ENCODE measurements at regions not wholly inside any gene's neighbourhood (a gene's known extent, or its start where the extent isn't known, plus 50 kb on each side); places are given as distances from the start of the nearest gene placed in this dataset.

- no peak for DNase-seq (ENCODE audit: low read depth in 2 of 3, low spot score in 1 of 3)
Measured at GRCh38 chr5:89437450-89438435, 554.8 kb upstream of the MEF2C start.

DNA sequence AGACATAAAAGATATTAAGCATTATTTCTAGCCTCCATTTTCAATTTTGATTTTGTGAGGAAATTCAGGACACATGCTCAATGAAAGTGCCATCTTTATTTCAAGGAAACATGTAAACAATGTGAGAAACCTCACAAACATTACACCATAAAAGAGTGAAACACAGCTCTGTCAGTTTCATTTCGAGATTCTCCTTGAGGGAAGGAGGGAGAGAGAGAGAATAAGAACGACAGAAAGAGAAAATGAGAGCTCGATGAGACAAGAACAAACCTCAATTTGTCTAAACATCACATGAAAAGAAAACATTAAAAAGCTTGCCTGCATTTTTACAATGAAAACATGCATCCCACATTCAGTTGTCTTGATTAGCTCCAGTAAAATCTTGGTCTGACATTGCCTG, 553.5 kb upstream of the MEF2C start:
- no peak for DNase-seq (ENCODE audit: low read depth in 2 of 3, low spot score in 1 of 3)

- DNase-seq (ENCODE audit: low read depth in 2 of 3, low spot score in 1 of 3) = no peak
Measured at GRCh38 chr5:89435347-89435746, 552.4 kb upstream of the MEF2C start.

DNA sequence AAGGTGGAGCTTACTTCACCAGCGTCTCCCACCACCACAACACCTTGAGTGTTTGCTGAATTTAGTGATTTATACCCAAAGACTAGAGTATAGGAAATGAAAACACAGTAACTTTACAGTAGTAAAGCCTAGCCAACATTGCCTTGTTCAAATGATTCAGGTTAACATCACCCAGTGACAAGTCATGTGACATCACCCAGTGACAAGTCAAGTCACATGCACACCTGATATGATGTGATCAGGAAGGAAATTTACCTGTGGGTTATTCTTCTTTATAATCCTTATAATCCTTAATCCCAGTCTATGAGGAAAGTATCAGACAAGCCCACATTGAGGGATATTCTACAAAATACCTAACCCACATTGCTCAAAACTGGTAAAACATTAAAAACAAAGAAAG, 545.6 kb upstream of the MEF2C start:
- no peak for DNase-seq (ENCODE audit: low read depth in 2 of 3, low spot score in 1 of 3)

- no peak for DNase-seq (ENCODE audit: low read depth in 2 of 3, low spot score in 1 of 3)
Measured at GRCh38 chr5:89425062-89425461, 542.1 kb upstream of the MEF2C start.

DNA sequence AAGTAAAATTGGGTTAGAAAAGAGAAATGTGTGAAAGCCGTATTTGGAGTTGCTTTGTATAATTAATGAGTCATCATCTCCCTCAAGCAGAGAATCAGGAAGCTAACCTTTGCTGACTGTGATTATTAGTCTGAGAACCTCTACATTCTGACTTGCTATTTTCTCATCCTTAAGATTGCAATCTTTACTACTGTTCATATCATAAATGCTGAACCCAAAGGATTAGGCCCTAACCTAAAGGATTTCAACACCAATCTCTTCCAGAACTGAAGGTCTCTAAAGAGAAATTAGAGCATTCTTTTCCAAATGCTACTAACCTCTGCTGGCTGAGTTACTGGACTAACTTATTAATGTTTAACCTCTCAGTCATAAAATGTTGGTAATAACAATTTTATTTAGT, 538.1 kb upstream of the MEF2C start:
- no peak for DNase-seq (ENCODE audit: low read depth in 2 of 3, low spot score in 1 of 3)

DNA sequence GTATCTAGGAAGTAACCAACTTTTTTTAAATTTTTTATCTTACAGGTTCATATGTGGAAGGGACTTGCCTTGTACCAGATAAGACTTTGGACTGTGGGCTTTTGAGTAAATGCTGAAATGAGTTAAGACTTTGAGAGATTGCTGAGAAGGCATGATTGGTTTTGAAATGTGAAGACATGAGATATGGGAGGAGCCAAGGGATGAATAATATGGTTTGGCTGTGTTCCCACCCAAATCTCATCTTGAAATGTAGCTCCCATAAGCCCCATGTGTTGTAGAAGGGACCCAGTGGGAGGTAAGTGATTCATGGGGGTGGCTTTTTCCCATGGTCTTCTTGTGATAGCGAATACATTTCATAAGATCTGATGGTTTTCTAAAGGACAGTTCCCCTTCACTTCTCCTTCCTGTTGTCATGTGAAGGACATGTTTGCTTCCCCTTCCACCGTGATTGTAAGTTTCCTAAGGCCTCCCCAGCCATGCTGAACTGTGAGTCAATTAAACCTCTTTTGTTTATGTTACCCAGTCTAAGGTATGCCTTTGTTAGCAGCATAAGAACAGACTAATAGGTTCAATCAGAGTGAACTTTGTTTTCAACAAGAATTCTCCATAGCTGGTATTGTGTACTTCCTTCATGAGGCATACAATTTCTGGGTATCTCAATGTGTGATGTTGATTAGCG, 535.6 kb upstream of the MEF2C start:
- no peak for DNase-seq (ENCODE audit: low read depth in 2 of 3, low spot score in 1 of 3)

GRCh38 chr5:89417990-89418389, 535.0 kb upstream of the MEF2C start:
- DNase-seq (ENCODE audit: low read depth in 2 of 3, low spot score in 1 of 3) = no peak

DNA sequence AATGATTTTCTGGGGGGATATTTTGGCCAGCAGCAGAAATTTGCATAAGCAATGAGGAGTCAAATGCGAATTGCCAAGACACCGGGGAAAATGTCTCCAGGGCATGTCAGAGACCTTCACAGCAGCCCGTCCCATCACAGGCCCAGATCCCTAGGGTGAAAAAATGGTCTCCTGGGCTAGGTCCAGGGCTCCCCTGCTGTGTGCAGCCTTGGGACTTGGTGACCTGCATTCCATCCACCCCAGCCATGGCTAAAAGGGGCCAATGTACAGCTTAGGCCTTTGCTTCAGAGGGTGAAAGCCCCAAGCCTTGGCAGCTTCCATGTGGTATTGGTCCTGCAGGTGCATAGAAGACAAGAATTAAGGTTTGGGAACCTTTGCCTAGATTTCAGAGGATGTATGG, 534.5 kb upstream of the MEF2C start:
- DNase-seq (ENCODE audit: low read depth in 2 of 3, low spot score in 1 of 3) = no peak

GRCh38 chr5:89411891-89412290, 528.9 kb upstream of the MEF2C start:
- DNase-seq (ENCODE audit: low read depth in 2 of 3, low spot score in 1 of 3) = no peak

DNA sequence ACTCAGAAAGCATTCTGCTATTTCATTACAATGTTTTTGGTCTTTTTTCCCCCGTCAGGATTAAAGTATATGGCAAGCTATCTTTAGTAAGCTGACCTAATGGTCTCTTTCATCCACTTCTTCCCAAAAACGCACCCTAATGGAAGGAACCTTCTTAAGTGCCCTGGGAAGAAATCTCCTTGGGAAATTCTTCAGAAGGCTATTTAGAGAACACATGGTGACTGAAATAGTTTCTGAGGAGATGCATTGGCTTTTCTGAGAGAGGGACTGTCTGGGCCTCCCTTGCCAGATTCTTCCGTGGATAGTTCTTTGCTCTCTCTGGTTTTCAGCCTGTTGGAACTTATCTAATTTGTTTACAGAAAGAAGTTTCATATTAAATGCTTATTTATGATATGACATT, 524.1 kb upstream of the MEF2C start:
- DNase-seq (ENCODE audit: low read depth in 2 of 3, low spot score in 1 of 3) = no peak

DNA sequence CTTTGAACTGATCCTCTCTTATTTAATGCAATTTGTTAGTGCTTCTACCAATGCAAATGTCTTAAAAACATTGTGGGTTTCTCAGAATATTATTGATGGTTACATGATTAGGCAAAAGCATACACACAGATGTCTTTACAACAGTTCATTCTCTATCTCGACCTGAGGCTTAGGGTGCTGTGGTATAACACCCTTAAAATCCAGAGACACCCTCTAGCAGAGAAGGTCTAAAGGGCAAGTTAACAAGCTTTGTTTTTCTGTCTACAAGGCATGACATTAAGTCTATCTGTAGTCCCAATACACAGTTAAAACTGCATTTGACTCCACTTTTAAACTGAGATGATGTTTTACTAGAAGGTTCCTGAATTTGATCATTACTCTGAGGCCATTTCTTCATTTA, 518.7 kb upstream of the MEF2C start:
- DNase-seq (ENCODE audit: low read depth in 2 of 3, low spot score in 1 of 3) = no peak

GRCh38 chr5:89401012-89401411, 518.0 kb upstream of the MEF2C start:
- DNase-seq (ENCODE audit: low read depth in 2 of 3, low spot score in 1 of 3) = no peak

DNA sequence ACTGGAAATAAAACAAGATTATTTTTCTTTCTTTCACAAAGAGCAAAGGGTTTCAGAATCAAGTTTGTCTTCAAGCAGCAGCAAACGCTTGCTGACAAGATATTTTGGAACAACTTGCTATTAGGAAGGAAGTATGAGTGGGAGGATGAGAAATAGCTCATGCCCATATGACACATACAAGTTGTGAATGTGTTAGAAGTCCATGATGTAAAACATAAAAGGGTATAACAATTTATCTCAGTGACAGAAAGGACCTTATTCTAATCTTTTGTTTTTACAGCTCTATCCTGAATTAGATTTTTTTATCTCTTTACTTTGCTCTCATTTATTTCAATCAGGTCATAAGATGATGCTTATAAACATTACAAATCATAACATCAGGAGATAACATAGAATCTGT, 516.6 kb upstream of the MEF2C start:
- DNase-seq (ENCODE audit: low read depth in 2 of 3, low spot score in 1 of 3) = no peak

DNA sequence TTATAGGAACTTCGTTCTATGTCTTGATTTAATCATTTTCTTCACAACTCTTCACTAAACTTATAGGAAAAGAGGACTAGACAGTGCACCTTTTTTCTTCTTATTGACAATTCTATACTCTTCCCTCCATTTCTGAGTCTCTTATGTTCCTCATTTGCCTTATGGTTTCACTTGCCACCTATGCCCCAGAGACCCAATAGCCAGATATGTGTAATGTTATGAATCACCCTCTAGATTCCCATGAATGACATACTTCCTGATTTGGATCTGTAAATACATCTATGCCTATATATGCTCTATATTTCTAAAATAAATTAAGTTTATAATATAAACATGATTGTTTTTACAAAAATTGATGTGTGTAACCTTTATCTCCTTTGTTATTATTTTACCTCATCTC, 514.1 kb upstream of the MEF2C start:
- DNase-seq (ENCODE audit: low read depth in 2 of 3, low spot score in 1 of 3) = no peak

DNA sequence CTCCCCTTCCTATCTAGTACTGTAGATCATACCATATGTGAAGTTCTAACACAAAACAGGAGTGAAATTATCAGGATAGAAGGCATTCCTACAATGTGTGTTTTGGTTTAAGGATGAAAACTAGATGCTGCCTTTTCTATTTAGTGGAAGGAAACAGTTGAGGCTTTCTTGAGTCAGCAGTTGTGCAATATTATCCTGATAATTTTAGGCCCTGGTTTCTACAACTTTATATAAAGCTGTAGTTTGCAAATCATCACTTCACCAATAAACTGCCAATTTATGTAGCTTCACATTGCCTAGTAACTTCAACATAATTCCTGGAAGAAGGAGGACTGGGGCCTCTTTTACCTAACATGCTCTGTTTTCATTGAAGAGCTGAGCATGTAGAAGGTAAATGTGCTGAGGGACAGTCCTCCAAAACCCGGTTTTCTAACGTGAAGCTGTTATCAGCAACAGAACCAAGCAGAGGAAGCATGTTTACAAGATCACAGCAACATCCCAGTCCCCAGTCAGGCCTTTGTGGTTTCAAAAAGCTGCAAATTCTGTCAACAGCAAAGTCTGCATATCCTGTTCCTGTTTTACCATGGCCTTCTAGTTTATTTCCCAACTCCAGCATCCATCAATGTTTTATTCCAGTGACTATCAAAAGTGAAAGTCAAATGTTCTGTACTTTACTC, 513.4 kb upstream of the MEF2C start:
- DNase-seq (ENCODE audit: low read depth in 2 of 3, low spot score in 1 of 3) = no peak

DNA sequence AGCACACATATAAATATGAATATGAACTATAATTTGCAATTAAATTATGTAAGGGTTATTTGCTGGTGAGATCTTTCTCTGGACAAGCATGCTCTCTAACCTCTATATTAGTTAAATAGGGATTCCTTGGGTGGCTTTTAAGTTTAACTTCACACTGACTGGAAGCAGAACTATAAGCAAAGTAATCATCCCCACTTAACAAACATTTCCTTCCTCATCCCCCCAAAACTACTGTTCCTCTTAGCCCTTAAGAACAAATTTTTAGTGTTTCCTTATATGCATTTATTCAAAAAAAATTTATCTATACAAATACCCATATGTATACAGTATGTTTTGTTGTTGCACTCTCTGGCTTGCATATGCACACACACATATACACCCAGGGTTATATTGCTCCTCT, 512.1 kb upstream of the MEF2C start:
- no peak for DNase-seq (ENCODE audit: low read depth in 2 of 3, low spot score in 1 of 3)

DNA sequence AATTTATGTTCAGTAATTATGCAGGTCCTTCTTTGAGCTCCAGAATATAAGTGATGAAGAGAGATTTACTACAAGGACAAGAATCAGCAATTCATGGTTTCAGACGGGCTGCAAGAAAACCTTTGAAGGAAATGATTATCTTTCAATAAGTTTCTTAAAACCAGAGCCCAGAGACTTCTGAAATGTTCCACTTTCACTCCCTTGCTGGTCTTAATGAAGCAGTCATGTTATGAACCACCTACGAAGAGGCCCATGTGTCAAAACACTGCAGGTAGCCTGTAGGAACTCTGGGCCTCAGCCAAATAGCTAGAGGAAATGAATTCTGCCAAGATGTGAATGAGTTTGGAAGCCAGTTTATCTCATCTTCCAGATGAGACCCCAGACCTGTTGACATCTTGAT, 505.9 kb upstream of the MEF2C start:
- no peak for DNase-seq (ENCODE audit: low read depth in 2 of 3, low spot score in 1 of 3)

DNA sequence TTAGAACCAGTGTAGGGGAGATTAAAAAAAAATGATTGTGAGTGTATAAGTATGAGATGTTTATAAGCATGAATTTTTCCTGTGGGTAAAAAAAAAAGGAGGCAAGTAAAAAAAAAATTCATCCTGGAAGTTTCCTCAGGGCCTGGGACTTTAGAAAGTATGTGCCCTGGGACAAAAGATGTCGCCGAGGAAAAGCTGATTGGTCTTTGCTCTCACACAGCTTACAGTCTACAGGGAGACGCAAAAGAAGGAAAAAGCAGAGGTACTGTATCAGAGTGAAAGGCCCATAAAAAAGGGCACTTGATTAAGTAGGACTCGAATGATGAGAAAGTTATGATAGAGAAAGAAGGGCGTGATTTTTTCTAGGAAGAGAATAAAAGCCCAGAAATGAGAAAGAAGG, 501.4 kb upstream of the MEF2C start:
- DNase-seq (ENCODE audit: low read depth in 2 of 3, low spot score in 1 of 3) = no peak

GRCh38 chr5:89380635-89381034, 497.7 kb upstream of the MEF2C start:
- no peak for DNase-seq (ENCODE audit: low read depth in 2 of 3, low spot score in 1 of 3)

- DNase-seq (ENCODE audit: low read depth in 2 of 3, low spot score in 1 of 3) = no peak
Measured at GRCh38 chr5:89377767-89378455, 494.9 kb upstream of the MEF2C start.

Data from stimulated activated CD4-positive, alpha-beta T cell treated with anti-CD3 and anti-CD28 coated beads, Interleukin-12 subunit alpha, Interleukin-12 subunit beta, amount 100 ng/mL, for 48 hours (primary cell).